ENCODE measurements at regions not wholly inside any gene's neighbourhood (a gene's known extent, or its start where the extent isn't known, plus 50 kb on each side); places are given as distances from the start of the nearest gene placed in this dataset.

DNA sequence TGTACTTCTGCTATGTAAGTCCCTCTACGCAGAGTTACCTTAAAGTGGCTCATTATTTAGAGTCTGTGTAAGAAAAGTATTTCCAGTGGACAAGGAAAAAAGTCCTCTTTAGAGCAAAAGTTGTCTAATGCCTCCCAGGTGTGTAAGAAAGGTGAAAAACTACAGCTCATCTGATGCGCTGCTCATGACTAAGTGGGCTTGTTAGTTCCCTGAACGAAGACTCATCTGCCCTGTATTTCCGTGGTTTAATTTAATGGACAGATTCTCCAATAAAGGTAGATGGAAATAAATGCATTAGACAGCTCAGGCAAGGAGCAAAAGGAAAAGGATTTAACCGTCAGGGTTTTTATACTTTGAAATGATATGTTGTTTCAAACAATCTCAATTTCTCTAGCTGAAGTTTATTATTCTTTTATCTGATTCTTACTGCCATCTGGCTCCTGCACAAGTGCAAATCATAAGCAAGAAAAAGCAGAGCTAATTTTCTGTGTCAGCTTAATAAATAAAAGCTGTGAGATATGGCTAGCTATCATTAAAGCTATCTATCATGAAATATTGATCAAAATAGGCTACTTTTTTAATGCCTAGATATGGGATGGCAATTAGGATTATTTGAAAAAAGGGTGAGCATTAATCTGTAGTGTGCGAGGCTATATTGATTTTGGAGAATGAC lies 73.7 kb upstream of the PCDH9 start:
- DNase-seq (ENCODE audit: low read depth in 1 of 2, low spot score in 1 of 2): no peak
- Histone ChIP-seq H3K4me3 (replicated peaks; ENCODE audit: insufficient read depth, low read length) (no peak overlapping the region), H3K27me3 (ENCODE audit: insufficient read depth, poor library complexity, severe bottlenecking) (no peaks in the 10 kb centered on the region), H3K27ac (replicated peaks) (no peak overlapping the region)
- TF ChIP-seq GABPA (IDR thresholded peaks at IDR 0.05; ENCODE audit: low read depth) (no peak), SPI1 (IDR thresholded peaks at IDR 0.05; ENCODE audit: borderline replicate concordance, low read depth) (no peak), POLR2AphosphoS5 (IDR thresholded peaks at IDR 0.05; ENCODE audit: low read depth) (no peak)
- TF ChIP-seq, protein P1, sequence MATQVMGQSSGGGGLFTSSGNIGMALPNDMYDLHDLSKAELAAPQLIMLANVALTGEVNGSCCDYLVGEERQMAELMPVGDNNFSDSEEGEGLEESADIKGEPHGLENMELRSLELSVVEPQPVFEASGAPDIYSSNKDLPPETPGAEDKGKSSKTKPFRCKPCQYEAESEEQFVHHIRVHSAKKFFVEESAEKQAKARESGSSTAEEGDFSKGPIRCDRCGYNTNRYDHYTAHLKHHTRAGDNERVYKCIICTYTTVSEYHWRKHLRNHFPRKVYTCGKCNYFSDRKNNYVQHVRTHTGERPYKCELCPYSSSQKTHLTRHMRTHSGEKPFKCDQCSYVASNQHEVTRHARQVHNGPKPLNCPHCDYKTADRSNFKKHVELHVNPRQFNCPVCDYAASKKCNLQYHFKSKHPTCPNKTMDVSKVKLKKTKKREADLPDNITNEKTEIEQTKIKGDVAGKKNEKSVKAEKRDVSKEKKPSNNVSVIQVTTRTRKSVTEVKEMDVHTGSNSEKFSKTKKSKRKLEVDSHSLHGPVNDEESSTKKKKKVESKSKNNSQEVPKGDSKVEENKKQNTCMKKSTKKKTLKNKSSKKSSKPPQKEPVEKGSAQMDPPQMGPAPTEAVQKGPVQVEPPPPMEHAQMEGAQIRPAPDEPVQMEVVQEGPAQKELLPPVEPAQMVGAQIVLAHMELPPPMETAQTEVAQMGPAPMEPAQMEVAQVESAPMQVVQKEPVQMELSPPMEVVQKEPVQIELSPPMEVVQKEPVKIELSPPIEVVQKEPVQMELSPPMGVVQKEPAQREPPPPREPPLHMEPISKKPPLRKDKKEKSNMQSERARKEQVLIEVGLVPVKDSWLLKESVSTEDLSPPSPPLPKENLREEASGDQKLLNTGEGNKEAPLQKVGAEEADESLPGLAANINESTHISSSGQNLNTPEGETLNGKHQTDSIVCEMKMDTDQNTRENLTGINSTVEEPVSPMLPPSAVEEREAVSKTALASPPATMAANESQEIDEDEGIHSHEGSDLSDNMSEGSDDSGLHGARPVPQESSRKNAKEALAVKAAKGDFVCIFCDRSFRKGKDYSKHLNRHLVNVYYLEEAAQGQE (IDR thresholded peaks at IDR 0.05; ENCODE audit: insufficient replicate concordance, low read depth): no peak
- TF ChIP-seq, protein P2, sequence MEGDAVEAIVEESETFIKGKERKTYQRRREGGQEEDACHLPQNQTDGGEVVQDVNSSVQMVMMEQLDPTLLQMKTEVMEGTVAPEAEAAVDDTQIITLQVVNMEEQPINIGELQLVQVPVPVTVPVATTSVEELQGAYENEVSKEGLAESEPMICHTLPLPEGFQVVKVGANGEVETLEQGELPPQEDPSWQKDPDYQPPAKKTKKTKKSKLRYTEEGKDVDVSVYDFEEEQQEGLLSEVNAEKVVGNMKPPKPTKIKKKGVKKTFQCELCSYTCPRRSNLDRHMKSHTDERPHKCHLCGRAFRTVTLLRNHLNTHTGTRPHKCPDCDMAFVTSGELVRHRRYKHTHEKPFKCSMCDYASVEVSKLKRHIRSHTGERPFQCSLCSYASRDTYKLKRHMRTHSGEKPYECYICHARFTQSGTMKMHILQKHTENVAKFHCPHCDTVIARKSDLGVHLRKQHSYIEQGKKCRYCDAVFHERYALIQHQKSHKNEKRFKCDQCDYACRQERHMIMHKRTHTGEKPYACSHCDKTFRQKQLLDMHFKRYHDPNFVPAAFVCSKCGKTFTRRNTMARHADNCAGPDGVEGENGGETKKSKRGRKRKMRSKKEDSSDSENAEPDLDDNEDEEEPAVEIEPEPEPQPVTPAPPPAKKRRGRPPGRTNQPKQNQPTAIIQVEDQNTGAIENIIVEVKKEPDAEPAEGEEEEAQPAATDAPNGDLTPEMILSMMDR (IDR thresholded peaks at IDR 0.05; ENCODE audit: insufficient read depth, low read length): no peak

DNA sequence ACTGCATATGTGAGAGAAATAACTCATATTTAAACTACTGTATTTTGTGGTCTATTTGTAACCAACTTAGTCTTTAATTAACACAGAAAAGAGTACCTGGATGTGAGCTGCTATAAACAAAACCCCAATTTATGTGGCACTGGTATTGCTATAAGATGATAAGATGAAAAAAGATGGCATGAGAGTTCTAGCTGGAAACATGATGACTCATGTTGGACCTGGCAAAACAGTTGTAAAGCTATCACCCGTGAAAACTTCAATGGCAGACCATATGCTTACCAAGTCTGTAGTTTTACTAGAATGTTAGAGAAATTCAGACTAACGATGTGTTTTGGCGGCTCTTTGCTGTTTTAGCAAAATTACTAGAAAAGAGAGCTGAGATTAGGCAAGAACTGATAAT lies 69.6 kb upstream of the PCDH9 start:
- Histone ChIP-seq H3K27me3 (ENCODE audit: insufficient read depth, poor library complexity, severe bottlenecking) (no peaks in the 10 kb centered on the region), H3K27ac (replicated peaks) (no peak overlapping the region), H3K4me3 (replicated peaks; ENCODE audit: insufficient read depth, low read length) (no peak overlapping the region)
- DNase-seq (ENCODE audit: low read depth in 1 of 2, low spot score in 1 of 2): no peak
- TF ChIP-seq GABPA (IDR thresholded peaks at IDR 0.05; ENCODE audit: low read depth) (no peak), POLR2AphosphoS5 (IDR thresholded peaks at IDR 0.05; ENCODE audit: low read depth) (no peak), SPI1 (IDR thresholded peaks at IDR 0.05; ENCODE audit: borderline replicate concordance, low read depth) (no peak)
- TF ChIP-seq, protein P2 (IDR thresholded peaks at IDR 0.05; ENCODE audit: insufficient read depth, low read length): no peak
- TF ChIP-seq, protein P1 (IDR thresholded peaks at IDR 0.05; ENCODE audit: insufficient replicate concordance, low read depth): no peak

DNA sequence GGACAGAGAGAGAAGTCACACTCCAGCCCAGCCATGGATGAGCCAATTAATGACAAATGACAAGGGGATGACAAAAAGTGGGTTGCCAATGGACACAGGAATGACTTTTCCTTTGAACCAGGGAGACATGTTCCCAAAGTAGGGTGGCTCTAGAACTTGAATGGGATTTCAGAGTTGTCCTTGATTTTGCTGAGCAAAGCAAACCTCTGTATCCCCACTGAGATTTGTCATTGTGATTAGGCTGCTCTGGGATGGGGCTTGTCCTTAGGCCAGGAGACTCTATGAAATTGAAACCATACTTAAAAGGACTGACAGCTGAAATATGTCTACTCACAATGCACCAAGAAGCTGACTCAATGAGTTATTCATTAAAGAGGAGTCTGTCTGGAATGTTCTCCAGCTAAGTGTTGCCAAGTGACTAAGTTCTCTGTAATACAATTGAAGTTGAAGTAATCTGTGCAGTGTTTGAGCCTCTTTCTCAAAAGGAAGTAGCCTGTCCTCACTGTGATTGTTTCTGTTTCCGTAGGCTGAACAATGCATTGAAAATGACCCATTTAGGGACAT lies 69.0 kb upstream of the PCDH9 start:
- H3K27ac ChIP-seq (replicated peaks): no peak overlapping the region
- no peak for DNase-seq (ENCODE audit: low read depth in 1 of 2, low spot score in 1 of 2)

More for the DNA sequence above, 69.0 kb upstream of the PCDH9 start:
- no peaks in the 10 kb centered on the region for H3K27me3 ChIP-seq (ENCODE audit: insufficient read depth, poor library complexity, severe bottlenecking)
- TF ChIP-seq POLR2AphosphoS5 (IDR thresholded peaks at IDR 0.05; ENCODE audit: low read depth) (no peak), SPI1 (IDR thresholded peaks at IDR 0.05; ENCODE audit: borderline replicate concordance, low read depth) (no peak)
- TF ChIP-seq, protein P1 (IDR thresholded peaks at IDR 0.05; ENCODE audit: insufficient replicate concordance, low read depth): no peak
- H3K4me3 ChIP-seq (replicated peaks; ENCODE audit: insufficient read depth, low read length): no peak overlapping the region

Measured in HL-60 (cell line).